HepG2 (cell line): ENCODE measurements at regions not wholly inside any gene's neighbourhood (a gene's known extent, or its start where the extent isn't known, plus 50 kb on each side); places are given as distances from the start of the nearest gene placed in this dataset.

ENCODE experiments used
- CHCHD3 ChIP-seq: sonication (generic); formaldehyde crosslinking; IDR thresholded peaks from 2 replicates; pipeline ENCODE4 v1.8.0; 2022; ENCODE audit warnings: mild to moderate bottlenecking, missing genetic modification reagents, moderate library complexity
- FOXO1 ChIP-seq: sonication (generic); formaldehyde crosslinking; IDR thresholded peaks from 2 replicates; pipeline ENCODE4 v1.4.0; 2020; ENCODE audit warnings: missing genetic modification reagents
- HNRNPH1 ChIP-seq: fragments of 200-400 bp; formaldehyde crosslinking; optimal IDR thresholded peaks from 2 replicates; pipeline ENCODE3; 2017; ENCODE audit warnings: mild to moderate bottlenecking, low read depth, low read length
- HNRNPUL1 ChIP-seq: fragments of 200-400 bp; formaldehyde crosslinking; IDR thresholded peaks from 2 replicates; pipeline ENCODE4 v1.6.1; 2017; ENCODE audit warnings: low read depth, mild to moderate bottlenecking, low read length, moderate library complexity
- KLF13 ChIP-seq: sonication (generic); formaldehyde crosslinking; IDR thresholded peaks from 2 replicates; pipeline ENCODE4 v1.4.0; 2020; ENCODE audit warnings: mild to moderate bottlenecking, missing genetic modification reagents
- LCORL ChIP-seq, 2 experiments: fragments of 450-650 bp in 1 of 2; sonication (generic) in 1 of 2; formaldehyde crosslinking in 1 of 2; IDR thresholded peaks; 2 replicates each; pipeline versions ENCODE4 v1.5.0 to v1.6.1; 2017 to 2020; ENCODE audit warnings: antibody characterized with exemption in 1 of 2, missing genetic modification reagents in 1 of 2
- MTA1 ChIP-seq: sonication (generic); formaldehyde crosslinking; IDR thresholded peaks from 2 replicates; pipeline ENCODE4 v1.4.0; 2020; ENCODE audit warnings: missing genetic modification reagents, mild to moderate bottlenecking, borderline replicate concordance
- NFKBIZ ChIP-seq: IDR thresholded peaks from 2 replicates; pipeline ENCODE4 v1.6.1; 2018; ENCODE audit warnings: missing genetic modification reagents, missing compliant biosample characterization
- NKX3-1 ChIP-seq: sonication (generic); formaldehyde crosslinking; IDR thresholded peaks from 2 replicates; pipeline ENCODE4 v1.5.0; 2020; ENCODE audit warnings: missing genetic modification reagents
- PPARG ChIP-seq: conservative IDR thresholded peaks from 2 replicates; pipeline ENCODE4 v1.6.1; 2016; ENCODE audit warnings: missing biosample characterization, missing genetic modification reagents
- SATB2 ChIP-seq: sonication (generic); formaldehyde crosslinking; IDR thresholded peaks from 2 replicates; pipeline ENCODE4 v1.5.0; 2020; ENCODE audit warnings: missing genetic modification reagents
- SP1 ChIP-seq, 2 experiments: fragments of 450-650 bp in 1 of 2; sonication (generic) in 1 of 2; formaldehyde crosslinking in 1 of 2; IDR thresholded peaks; 2 replicates each; pipeline versions ENCODE4 v1.4.0 to v1.6.1; 2016 to 2020; ENCODE audit warnings: missing genetic modification reagents in 1 of 2
- TBL1XR1 ChIP-seq: fragments of 150-350 bp; IDR thresholded peaks from 2 replicates; pipeline ENCODE4 v1.6.1; 2014; ENCODE audit warnings: borderline replicate concordance, low read length; ENCODE audit not compliant: partially characterized antibody
- TCF12 ChIP-seq, 2 experiments: fragments of 450-650 bp in 1 of 2; sonication (generic) in 1 of 2; formaldehyde crosslinking in 1 of 2; IDR thresholded peaks; 2 replicates each; pipeline versions ENCODE4 v1.6.1 to v1.8.0; 2017 to 2022; ENCODE audit warnings: antibody characterized with exemption in 1 of 2, mild to moderate bottlenecking in 1 of 2, missing genetic modification reagents in 1 of 2, moderate library complexity in 1 of 2
- TMF1 ChIP-seq: sonication (generic); formaldehyde crosslinking; IDR thresholded peaks from 2 replicates; pipeline ENCODE4 v1.8.1; 2022; ENCODE audit warnings: low read depth, missing genetic modification reagents
- TSC22D2 ChIP-seq: sonication (generic); formaldehyde crosslinking; IDR thresholded peaks from 2 replicates; pipeline ENCODE4 v1.5.1; 2020; ENCODE audit warnings: missing genetic modification reagents, mild to moderate bottlenecking, borderline replicate concordance
- ZNF263 ChIP-seq: sonication (generic); formaldehyde crosslinking; IDR thresholded peaks from 2 replicates; pipeline ENCODE4 v1.4.0; 2020; ENCODE audit warnings: missing genetic modification reagents
- ZNF331 ChIP-seq: sonication (generic); formaldehyde crosslinking; IDR thresholded peaks from 2 replicates; pipeline ENCODE4 v1.4.0; 2020; ENCODE audit warnings: missing genetic modification reagents
- ZNF367 ChIP-seq: sonication (generic); formaldehyde crosslinking; IDR thresholded peaks from 2 replicates; pipeline ENCODE4 v1.4.0; 2020; ENCODE audit warnings: missing genetic modification reagents, borderline replicate concordance
- ZNF75D ChIP-seq: sonication (generic); formaldehyde crosslinking; IDR thresholded peaks from 2 replicates; pipeline ENCODE4 v1.8.1; 2023; ENCODE audit warnings: missing genetic modification reagents, mild to moderate bottlenecking, borderline replicate concordance
- TF ChIP-seq, protein P1 (sequence below): sonication (generic); formaldehyde crosslinking; conservative IDR thresholded peaks from 2 replicates; pipeline ENCODE4 v1.4.0; 2020; ENCODE audit warnings: missing genetic modification reagents
- TF ChIP-seq, protein P2 (sequence below): sonication (generic); formaldehyde crosslinking; IDR thresholded peaks from 2 replicates; pipeline ENCODE4 v1.4.0; 2020; ENCODE audit warnings: missing genetic modification reagents
- TF ChIP-seq, protein P3 (sequence below): sonication (generic); formaldehyde crosslinking; IDR thresholded peaks from 2 replicates; pipeline ENCODE4 v1.8.0; 2022; ENCODE audit warnings: mild to moderate bottlenecking, missing genetic modification reagents, borderline replicate concordance
- TF ChIP-seq, protein P4 (sequence below): sonication (generic); formaldehyde crosslinking; IDR thresholded peaks from 2 replicates; pipeline ENCODE4 v1.4.0; 2020; ENCODE audit warnings: missing genetic modification reagents; ENCODE audit errors: not compliant biosample characterization
- TF ChIP-seq, protein P5 (sequence below): sonication (generic); formaldehyde crosslinking; IDR thresholded peaks from 2 replicates; pipeline ENCODE4 v1.8.1; 2023; ENCODE audit warnings: mild to moderate bottlenecking, moderate library complexity, missing genetic modification reagents

DNA sequence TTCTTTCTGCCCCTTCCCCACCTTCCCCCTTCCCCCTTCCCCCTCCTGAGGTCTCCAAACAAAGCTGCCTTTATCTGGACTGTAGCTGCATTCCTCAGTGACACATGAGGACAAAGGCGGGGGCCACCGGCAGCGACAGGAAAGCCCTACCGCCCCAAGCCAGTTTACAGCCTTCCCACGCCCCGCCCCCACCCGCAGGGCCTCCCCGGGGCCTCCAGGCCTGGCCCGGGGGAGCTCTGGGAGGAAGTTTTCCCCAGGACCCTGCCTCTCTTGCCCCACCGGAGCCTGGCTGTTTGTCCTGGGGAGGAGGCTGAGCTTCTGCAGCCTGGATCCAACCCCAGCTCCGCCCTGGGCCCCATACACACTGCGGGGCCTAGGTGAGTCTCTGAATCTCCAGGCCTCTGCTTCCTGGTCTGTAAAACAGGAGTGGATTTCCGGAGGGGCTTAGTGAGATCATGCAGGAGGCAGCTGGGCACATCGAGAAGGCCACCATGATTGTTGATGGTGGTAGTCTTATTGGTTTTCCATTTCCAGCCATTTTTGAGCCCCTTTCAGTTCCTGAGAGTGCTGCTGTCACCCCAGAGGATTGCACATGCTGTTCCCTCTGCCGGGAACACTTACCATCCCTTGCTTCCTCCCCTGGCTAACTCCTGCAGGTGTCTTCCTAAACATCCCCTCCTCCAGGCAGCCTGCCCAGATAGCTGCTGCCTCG lies 130.7 kb downstream of the MN1 start (continued):
- TF ChIP-seq, protein P1, sequence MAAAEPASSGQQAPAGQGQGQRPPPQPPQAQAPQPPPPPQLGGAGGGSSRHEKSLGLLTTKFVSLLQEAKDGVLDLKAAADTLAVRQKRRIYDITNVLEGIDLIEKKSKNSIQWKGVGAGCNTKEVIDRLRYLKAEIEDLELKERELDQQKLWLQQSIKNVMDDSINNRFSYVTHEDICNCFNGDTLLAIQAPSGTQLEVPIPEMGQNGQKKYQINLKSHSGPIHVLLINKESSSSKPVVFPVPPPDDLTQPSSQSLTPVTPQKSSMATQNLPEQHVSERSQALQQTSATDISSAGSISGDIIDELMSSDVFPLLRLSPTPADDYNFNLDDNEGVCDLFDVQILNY (CRISPR knock-in tag), result no peak
- no peak for TF ChIP-seq CHCHD3 (CRISPR knock-in tag)
- TF ChIP-seq ZNF331 (CRISPR knock-in tag), result peak; percentile 41; the same call in 1 of the 2 replicates
- no peak for TF ChIP-seq KLF13 (CRISPR knock-in tag)
- TF ChIP-seq HNRNPH1, result no peak
- 0 out of 2 replicates have a peak, but pooled peaks have one; percentile 62 for TF ChIP-seq FOXO1 (CRISPR knock-in tag)
- no peak for TF ChIP-seq SP1 (IDR thresholded peaks at IDR 0.05)
- TF ChIP-seq SP1 (CRISPR knock-in tag; IDR thresholded peaks at IDR 0.05), result no peak
- TF ChIP-seq PPARG (CRISPR knock-in tag), result no peak
- TF ChIP-seq, protein P2, sequence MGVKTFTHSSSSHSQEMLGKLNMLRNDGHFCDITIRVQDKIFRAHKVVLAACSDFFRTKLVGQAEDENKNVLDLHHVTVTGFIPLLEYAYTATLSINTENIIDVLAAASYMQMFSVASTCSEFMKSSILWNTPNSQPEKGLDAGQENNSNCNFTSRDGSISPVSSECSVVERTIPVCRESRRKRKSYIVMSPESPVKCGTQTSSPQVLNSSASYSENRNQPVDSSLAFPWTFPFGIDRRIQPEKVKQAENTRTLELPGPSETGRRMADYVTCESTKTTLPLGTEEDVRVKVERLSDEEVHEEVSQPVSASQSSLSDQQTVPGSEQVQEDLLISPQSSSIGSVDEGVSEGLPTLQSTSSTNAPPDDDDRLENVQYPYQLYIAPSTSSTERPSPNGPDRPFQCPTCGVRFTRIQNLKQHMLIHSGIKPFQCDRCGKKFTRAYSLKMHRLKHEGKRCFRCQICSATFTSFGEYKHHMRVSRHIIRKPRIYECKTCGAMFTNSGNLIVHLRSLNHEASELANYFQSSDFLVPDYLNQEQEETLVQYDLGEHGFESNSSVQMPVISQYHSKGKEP (CRISPR knock-in tag), result no peak
- no peak for TF ChIP-seq TSC22D2 (CRISPR knock-in tag)
- TF ChIP-seq NFKBIZ, result no peak
- no peak for TF ChIP-seq LCORL (IDR thresholded peaks at IDR 0.05)
- TF ChIP-seq LCORL (CRISPR knock-in tag; IDR thresholded peaks at IDR 0.05), result no peak
- TF ChIP-seq HNRNPUL1, result no peak
- TF ChIP-seq ZNF367 (CRISPR knock-in tag), result no peak
- TF ChIP-seq TMF1 (CRISPR knock-in tag), result no peak
- TF ChIP-seq ZNF75D (CRISPR knock-in tag), result no peak
- TF ChIP-seq, protein P3, sequence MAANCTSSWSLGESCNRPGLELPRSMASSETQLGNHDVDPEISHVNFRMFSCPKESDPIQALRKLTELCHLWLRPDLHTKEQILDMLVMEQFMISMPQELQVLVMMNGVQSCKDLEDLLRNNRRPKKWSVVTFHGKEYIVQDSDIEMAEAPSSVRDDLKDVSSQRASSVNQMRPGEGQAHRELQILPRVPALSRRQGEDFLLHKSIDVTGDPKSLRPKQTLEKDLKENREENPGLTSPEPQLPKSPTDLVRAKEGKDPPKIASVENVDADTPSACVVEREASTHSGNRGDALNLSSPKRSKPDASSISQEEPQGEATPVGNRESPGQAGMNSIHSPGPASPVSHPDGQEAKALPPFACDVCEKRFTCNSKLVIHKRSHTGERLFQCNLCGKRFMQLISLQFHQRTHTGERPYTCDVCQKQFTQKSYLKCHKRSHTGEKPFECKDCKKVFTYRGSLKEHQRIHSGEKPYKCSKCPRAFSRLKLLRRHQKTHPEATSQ, result no peak
- no peak for TF ChIP-seq TCF12 (IDR thresholded peaks at IDR 0.05)
- TF ChIP-seq TCF12 (CRISPR knock-in tag; IDR thresholded peaks at IDR 0.05), result no peak
- no peak for TF ChIP-seq TBL1XR1
- TF ChIP-seq, protein P4, sequence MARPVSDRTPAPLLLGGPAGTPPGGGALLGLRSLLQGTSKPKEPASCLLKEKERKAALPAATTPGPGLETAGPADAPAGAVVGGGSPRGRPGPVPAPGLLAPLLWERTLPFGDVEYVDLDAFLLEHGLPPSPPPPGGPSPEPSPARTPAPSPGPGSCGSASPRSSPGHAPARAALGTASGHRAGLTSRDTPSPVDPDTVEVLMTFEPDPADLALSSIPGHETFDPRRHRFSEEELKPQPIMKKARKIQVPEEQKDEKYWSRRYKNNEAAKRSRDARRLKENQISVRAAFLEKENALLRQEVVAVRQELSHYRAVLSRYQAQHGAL (CRISPR knock-in tag), result no peak
- no peak for TF ChIP-seq MTA1 (CRISPR knock-in tag)
- no peak for TF ChIP-seq SATB2
- peak; percentile 74 for TF ChIP-seq ZNF263 (CRISPR knock-in tag)
- no peak for TF ChIP-seq NKX3-1 (CRISPR knock-in tag)
- TF ChIP-seq, protein P5, sequence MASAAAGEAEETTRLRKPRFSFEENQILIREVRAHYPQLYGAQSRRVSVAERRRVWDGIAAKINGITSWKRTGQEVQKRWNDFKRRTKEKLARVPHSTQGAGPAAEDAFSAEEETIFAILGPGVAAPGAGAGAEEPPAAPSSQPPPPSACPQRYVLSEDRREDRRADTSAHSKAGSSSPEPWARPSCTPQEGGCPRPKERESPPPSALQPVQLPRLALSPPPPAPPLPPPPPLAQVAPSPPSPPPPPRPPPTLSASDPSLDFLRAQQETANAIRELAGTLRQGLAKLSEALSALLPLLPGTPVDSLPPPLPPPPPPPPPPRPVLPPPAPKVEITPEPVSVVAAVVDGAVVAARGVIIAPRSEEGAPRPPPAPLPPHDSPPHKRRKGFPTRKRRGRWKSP (CRISPR knock-in tag), result no peak
